NCI-H446 treated with DMSO at 0.1 percent for 48 hours (cell line): ENCODE measurements at regions not wholly inside any gene's neighbourhood (a gene's known extent, or its start where the extent isn't known, plus 50 kb on each side); places are given as distances from the start of the nearest gene placed in this dataset.
"Not testable (repeated sequence)": the region's sequence is repeated elsewhere in the genome, so short reads cannot be mapped to it uniquely, and the experiment has no call there.

Experiments
- DNase-seq: peaks from one replicate; lab custom pipeline; 2025; lab: John Stamatoyannopoulos, UW

- not testable (repeated sequence) for DNase-seq
These were observed 137.4 kb downstream of the NBPF8 start for GRCh38 chr1:120552190-120552589.

- DNase-seq = not testable (repeated sequence)
These were observed 142.9 kb downstream of the NBPF8 start for GRCh38 chr1:120557605-120558302.

- peak; percentile 12 for DNase-seq
These were observed 143.6 kb downstream of the NBPF8 start for GRCh38 chr1:120558303-120559060.

DNA sequence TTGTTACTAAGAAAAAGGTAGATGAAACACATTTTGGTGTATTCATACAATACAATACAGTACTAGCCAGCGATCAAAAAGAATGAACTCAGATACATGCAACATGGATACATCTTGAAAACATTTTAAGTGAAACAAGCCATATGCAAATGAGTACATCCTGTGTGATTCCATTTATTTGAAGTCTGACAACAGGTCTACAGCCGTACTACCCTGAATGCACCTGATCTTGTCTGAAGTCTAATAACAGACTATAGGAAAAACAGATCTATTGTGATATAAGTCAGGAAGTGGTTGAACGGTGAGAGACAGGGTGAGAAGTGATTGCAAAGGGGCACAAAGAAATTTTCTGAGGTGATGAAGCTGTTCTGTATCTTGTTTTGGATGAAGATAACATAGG lies 146.9 kb downstream of the NBPF8 start:
- not testable (repeated sequence) for DNase-seq

GRCh38 chr1:120565396-120565795 lies 150.6 kb downstream of the NBPF8 start:
- DNase-seq = not testable (repeated sequence)

DNA sequence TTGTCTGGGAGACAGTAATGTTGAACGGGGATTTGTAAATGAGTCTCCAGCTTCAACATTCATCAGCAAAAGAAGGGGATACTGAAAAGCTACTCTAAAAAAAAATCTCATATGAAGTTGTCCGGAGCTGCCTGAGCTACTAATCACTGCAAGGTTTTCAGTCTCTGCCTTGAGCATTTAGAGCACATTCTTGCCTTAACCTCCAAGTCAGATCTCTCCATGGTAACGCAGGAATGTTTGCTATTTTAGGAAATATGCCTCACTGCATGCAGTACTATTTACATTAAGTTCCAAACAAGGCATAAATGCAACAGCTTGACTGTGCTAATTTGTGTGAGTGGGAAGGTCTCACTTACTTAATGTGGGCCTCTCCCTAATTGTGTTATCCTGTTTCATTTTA lies 152.8 kb downstream of the NBPF8 start:
- not testable (repeated sequence) for DNase-seq

- DNase-seq = not testable (repeated sequence)
These were observed 148.5 kb upstream of the NBPF26 start for GRCh38 chr1:120575201-120575600.

- DNase-seq = not testable (repeated sequence)
These were observed 141.6 kb upstream of the NBPF26 start for GRCh38 chr1:120582135-120582534.

- DNase-seq = not testable (repeated sequence)
These were observed 137.7 kb upstream of the NBPF26 start for GRCh38 chr1:120586053-120586452.

DNA sequence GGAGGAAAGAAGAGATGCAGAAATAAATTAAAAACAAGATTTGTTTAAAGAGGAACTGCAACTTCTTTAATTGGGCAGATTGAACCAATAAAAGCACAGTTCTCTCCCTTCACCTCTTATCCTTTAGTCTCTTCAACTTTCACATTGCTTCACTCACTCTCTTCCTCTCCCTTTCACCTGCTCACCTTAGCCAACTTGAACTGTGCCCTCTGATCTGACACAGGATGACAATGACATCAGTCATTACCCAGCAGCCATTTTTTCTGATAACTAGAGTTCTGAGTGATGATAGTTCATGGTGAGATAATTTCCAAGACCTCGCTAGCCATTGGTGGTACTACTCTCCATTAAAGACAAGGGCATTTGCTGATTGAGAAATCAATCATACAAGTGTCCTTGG lies 134.9 kb upstream of the NBPF26 start:
- DNase-seq = not testable (repeated sequence)

GRCh38 chr1:120591774-120592173 lies 132.0 kb upstream of the NBPF26 start:
- not testable (repeated sequence) for DNase-seq

- not testable (repeated sequence) for DNase-seq
These were observed 130.8 kb upstream of the NBPF26 start for GRCh38 chr1:120592943-120593342.

- not testable (repeated sequence) for DNase-seq
These were observed 130.1 kb upstream of the NBPF26 start for GRCh38 chr1:120593648-120594047.

DNA sequence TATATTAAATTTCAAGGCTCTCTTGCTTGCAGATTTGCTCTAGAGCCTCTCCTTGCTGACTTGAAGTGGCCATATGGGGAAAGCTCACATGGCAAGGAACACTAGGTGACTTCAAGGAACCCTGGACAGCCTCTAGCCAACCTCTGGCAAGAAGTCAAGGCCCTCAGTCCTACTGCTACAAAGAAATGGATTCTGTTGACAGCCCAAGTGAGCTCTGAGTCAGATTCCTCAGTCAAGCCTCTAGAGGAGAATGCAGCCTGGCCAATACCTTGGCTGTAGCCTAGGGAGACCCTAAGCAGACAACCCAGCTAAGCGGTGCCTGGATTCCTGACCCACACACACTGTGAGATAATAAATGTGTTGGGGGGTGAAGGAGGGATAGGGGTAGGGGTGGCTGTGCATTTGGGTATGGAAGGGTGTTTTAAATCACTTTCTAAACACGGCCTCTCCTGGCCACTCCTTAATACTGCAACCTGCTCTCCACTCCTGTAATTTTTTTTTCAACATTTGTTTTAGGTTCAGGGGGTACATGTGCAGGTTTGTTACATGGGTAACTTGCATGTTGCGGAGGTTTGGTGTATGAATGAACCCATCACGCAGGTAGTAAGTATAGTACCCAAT lies 125.3 kb upstream of the NBPF26 start:
- DNase-seq = not testable (repeated sequence)

GRCh38 chr1:120599511-120599910 lies 124.2 kb upstream of the NBPF26 start:
- not testable (repeated sequence) for DNase-seq

DNA sequence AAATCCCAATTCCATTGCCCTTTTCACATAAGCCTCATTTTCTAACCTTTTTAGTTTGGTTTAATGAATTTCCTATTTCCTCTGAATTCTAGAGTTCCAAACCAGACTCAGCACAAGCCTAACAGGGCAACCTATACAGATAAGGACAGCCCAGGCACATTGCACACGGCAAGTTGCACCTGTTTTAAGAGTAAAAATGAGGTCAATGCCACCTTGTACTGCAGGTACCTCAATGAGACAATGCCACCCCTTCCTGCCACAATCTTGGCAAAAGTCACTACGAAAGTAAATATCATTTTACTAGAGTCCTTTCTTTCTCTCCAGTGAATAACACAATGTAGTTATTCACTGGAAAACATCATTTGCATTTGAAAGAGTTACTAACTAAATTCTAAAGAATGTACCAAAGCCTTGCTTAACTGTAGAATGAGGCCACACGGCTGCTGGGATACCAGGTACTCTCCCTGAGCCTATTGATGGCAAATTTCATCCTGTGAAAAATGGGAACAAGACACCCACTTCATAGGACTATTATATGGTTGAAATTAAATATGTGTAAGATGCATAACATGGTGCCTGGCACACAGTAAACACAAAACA lies 123.2 kb upstream of the NBPF26 start:
- not testable (repeated sequence) for DNase-seq

GRCh38 chr1:120607882-120608281 lies 115.9 kb upstream of the NBPF26 start:
- DNase-seq = not testable (repeated sequence)

DNA sequence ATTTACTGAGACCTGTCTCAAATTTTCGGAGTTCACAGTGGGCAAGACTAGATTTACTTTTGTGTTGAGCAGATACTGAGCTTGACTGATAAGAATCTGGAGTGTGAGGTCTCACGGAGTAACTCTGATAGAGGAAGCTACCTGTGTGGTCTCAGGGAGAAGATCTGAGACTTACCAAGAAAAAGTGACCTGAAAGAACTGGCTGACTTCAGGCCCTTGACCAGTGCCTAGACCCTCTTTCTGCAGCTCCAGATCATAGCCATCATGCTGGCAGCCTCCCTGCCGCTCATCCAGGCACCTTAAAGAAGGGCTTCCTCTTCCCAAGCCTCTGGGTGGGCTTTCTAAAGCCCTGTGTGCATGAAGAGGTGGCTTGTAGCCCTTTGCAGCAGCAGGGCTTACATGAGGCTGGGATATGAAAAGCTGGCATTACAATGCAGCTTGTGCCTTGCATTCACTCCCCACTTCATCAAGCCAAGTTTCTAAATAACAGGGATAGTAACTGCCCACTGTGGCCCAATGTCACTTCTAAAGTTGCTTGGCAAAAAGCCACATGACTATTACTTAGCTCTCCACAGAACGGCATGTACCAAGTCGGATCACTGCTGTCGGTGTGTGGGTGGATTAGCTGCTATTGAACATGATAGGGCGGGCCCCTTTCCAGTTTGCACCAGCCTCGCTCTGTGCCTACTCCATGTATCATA lies 115.3 kb upstream of the NBPF26 start:
- not testable (repeated sequence) for DNase-seq

DNA sequence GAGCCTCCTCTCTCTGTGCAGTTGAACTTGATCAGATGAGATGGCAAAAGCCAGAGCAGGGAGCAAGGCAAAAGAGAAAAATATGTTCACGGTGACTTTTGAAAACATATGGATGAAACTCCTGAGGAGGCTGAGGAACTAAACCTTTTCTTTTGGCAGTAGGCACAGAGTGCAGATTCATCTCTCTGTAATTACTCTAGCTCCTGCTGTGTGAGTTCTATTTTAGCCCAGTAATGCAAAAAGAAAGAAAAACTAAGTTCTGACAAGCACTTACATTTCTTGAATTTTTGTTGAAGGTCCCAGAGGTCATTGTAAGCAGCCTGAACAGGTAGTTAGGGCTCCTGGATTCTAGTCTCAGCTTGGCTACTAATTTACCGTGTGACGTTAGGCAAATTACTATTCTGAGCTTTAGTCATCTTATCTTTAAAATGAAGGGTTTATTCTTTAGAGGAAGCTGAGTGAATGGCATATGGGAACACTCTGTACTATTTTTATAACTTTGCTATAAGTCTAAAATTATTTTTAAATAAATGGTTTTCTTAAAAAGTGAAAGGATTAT lies 114.7 kb upstream of the NBPF26 start:
- not testable (repeated sequence) for DNase-seq

DNA sequence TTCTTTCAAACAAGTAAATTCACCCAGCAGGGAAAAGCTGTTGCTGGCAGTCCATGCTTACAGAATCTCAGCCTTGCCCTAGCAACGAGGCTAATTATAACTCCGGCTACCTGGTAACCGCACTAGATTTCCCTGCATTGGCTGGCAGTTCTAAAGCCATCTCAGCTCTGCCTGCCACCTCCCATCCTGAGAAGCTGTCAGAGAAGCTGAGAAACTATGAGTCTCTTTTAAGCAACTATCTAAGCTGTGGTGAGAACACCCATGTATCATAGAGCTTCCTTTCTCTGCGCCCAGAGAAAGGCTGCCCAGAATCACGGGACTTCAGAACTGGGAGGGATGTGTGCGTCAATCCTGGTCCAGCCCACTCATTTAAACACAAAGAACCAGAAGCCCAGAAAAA lies 113.9 kb upstream of the NBPF26 start:
- DNase-seq = not testable (repeated sequence)

DNA sequence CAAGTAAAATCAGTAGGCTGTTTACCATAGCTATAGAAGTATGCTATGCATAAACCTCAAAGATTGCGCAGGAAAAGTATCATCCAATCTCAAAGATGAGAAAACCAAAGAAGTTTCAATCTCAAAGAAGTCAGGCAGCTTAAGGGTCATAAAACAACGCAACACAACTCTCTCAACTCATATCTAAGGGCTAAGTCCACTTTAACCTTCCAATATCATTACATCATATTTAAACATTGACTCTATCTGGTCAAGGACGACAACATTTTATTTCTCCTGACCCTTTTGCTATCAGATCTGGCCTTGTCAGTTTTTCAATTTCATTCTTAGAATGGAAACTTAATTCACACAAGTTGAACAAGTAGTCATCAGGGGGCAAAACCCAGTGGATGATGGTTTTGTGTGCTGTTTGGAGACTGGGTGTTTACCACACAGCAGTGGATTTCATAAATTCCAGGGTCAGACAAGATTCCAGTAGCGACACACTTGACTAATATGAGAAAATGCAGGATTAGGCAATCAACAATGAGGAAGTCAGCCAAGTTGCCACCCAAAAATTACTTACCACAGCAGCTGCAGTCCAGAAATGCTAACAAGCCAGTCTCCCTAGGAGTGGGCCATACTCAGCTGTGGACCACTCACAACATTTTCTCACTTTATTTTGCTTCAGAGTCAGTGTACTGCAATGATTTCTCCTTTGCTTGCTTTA lies 108.7 kb upstream of the NBPF26 start:
- DNase-seq = not testable (repeated sequence)
